DMS153 (cell line): ENCODE measurements at regions not wholly inside any gene's neighbourhood (a gene's known extent, or its start where the extent isn't known, plus 50 kb on each side); places are given as distances from the start of the nearest gene placed in this dataset.
"Not testable (repeated sequence)": the region's sequence is repeated elsewhere in the genome, so short reads cannot be mapped to it uniquely, and the experiment has no call there.

Source experiments
- DNase-seq: peaks from one replicate; lab custom pipeline; 2025; lab: John Stamatoyannopoulos, UW

DNA sequence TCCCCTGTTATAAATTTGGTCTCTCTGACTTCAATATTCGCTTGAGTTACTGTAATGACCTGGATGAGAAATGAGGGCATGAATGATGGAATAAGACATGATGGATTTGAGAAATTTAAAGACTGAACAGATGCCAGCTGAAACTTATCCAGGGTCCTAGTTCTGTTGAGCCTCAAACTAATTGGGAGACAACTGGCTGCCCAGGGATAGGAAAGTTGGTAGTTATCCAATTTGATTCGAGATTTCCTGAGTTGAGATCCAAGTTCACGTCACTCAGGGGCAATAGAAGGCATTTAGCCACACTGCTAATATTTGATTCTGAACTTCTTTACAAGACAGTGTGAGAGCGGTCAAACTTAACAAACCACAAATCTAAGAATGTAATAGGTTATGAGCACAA lies 159.0 kb upstream of the CXCL13 start:
- DNase-seq = no peak

- DNase-seq = no peak
Measured at GRCh38 chr4:77449171-77449570, 156.4 kb upstream of the CXCL13 start.

GRCh38 chr4:77450006-77450405 lies 155.6 kb upstream of the CXCL13 start:
- no peak for DNase-seq

DNA sequence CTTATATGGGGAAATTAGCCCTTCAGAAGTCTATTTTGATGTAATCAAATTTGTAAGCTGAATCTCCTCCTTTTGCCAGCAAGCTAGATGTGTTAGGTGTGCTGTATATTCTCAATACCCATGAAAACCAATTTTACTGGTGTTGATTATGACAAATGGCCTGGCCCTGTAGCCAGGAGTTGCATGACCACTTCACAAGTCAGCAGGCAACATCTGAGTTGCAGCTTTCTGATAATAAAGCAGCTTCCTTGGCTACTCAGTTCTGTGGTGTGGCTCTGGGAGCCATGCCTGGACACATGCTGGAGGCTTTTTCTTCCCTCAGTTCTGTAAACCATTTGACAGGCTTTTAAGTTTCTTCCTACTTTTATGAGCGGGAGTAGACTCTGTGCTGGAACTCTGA lies 154.1 kb upstream of the CXCL13 start:
- DNase-seq = no peak

DNA sequence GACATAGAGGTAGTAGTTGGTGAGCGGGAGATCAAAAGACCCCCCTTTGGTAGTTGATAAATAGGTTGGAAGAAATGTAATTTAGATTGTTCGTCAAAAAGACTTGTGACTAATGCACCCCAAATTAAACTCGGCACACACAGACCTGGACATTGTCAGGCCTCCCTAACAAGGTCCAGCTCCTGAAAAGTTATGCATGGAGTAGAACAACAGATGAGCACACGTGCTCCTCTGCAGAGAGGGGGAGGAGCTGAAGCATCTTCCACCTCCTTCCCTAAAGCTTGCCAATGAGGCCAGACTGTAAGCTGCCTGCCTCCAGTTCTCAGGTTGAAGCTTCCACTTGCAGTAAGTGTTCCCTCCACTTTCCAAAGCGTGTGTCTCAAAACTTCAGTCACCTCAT lies 153.5 kb upstream of the CXCL13 start:
- not testable (repeated sequence) for DNase-seq

DNA sequence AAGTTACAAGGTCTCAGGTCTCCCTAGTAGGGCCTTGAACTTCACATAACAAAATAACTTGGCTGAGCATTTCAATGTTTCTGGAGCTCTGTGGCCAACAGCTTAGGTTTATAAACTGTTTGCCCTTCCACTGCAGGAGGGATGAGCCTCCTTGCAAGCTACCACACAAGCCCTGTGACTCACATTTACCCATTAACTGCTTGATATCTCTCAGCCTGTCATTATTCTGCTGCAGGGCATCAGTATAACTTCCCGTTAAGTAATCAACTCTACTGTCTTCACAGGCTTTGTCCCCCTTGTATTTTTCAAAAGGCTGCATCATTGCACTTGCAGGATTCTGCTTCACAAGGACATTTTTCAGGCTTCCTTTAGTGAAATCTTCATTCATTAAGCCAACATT lies 151.7 kb upstream of the CXCL13 start:
- no peak for DNase-seq

GRCh38 chr4:77454858-77455257 lies 150.8 kb upstream of the CXCL13 start:
- DNase-seq = no peak

DNA sequence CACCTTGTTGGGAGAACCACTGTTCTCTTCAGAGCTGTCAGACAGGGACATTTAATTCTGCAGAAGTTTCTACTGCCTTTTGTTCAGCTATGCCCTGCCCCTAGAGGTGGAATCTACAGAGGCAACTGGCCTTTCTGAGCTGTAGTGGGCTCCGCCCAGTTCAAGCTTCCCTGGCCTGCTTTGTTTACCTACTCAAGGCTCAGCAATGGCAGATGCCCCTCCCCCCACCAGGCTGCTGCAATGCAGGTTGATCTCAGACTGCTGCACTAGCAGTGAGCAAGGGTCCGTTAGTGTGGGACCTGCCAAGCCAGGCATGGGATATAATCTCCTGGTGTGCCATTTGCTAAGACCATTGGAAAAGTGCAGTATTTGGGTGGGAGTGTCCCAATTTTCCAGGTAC lies 141.5 kb upstream of the CXCL13 start:
- not testable (repeated sequence) for DNase-seq

DNA sequence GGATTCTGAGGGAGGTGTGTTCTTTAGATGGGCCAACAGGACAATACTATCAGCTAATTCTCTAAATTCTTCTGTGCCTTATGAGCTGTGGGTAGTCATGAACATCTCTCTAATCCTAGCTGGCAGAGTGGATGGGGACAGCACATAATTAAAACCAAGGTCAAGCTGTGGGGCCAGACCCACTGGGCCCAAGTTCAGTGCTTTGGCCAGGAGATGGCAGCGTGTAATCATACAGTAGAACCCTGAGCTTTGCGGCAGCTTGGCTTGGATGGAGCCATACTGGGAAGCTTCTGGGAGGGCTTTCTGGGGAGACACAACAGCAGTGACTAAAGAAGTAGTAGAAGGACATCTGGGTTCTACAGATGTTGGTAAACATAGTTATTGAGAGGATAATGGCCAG lies 140.3 kb upstream of the CXCL13 start:
- DNase-seq = peak; percentile 13

DNA sequence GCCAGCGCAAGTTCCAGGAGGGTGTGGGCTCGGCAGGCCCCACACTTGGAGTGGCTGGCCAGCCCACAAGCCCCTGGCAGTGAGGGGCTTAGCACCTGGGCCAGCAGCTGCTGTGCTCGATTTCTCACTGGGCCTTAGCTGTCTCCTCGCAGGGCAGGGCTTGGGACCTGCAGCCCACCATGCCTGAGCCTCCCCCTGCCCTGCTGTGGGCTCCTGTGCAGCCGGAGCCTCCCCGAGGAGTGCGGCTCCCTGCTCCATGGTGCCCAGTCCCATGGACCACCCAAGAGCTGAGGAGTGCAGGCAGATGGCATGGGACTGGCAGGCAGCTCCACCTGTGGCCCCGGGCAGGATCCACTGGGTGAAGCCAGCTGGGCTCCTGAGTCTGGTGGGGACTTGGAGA lies 139.2 kb upstream of the CXCL13 start:
- DNase-seq = no peak

DNA sequence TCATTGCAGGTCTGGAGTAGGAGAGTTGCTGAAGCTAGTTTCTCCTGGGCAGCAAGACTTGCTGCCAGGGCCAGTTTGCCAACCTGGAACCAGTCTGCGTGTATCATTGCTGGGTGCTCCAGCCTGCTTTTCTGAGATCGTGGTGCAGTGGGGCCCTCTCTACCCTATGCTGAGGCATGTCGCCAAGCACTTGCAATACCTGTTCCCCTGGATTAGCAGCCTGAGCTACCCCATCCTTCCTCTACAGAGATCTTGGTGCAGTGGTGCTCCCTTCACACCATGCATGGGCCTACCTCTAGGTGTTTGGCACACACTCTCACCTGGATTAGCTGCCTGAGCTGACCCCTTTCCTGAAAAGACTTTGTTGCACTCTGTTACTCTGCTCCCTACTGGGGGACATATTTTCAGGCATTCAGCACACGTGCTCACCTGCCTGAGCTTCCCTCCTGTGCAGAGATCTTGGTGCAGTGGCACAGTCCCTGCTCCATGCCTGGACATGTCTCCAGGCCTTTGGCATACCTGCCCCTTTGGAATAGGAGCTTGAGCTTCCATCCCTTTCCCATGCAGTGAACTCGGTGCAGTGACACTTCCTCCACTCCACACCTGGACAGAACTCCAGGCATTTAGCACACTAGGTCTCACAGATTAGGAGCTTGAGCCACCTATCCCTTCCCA lies 133.7 kb upstream of the CXCL13 start:
- no peak for DNase-seq

GRCh38 chr4:77473509-77473908 lies 132.1 kb upstream of the CXCL13 start:
- no peak for DNase-seq

GRCh38 chr4:77481856-77482255 lies 123.8 kb upstream of the CXCL13 start:
- no peak for DNase-seq

- no peak for DNase-seq
Measured at GRCh38 chr4:77488882-77489281, 116.7 kb upstream of the CXCL13 start.

- no peak for DNase-seq
Measured at GRCh38 chr4:77493120-77493752, 112.4 kb upstream of the CXCL13 start.

- DNase-seq = no peak
Measured at GRCh38 chr4:77493829-77494551, 111.6 kb upstream of the CXCL13 start.

- no peak for DNase-seq
Measured at GRCh38 chr4:77496457-77496856, 109.2 kb upstream of the CXCL13 start.

DNA sequence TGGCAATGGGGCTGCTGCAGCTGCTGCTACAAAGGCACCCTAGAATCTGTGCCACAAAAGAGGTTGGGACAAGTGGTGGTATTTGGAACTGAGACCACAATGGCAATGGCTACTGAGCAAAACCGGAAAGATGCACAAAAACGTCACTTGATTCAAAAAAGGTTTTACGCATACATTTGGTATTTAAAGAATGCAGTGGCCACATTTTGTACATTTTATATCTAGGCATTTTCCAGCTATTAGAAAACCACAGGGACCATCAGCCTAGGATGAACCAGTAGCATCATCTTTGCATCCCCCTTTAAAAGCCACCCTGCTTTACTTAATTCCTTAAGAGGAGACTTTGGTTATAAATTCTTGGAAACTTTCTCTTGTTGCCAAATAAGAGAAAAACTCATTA lies 104.8 kb upstream of the CXCL13 start:
- no peak for DNase-seq

DNA sequence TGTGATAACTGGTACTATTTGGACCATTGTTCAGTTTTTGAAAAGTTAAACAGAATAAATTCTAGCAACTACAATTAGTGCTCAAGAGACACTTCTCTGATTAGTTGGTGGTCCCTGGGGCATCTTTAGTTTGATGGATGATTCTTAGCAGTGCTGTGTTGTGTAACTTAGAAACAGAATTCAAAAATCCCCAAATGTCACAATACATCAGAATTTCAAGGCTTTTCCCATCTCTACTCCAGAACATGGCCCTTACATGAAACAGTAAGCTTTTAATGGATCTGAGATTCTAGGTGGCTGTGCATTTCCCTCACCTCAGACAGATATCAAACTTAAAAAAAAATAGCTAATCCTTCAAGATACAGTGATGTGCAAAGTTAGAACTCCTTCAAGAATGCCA lies 104.4 kb upstream of the CXCL13 start:
- DNase-seq = no peak

- DNase-seq = no peak
Measured at GRCh38 chr4:77501851-77502250, 103.8 kb upstream of the CXCL13 start.

GRCh38 chr4:77504407-77504806 lies 101.2 kb upstream of the CXCL13 start:
- no peak for DNase-seq

DNA sequence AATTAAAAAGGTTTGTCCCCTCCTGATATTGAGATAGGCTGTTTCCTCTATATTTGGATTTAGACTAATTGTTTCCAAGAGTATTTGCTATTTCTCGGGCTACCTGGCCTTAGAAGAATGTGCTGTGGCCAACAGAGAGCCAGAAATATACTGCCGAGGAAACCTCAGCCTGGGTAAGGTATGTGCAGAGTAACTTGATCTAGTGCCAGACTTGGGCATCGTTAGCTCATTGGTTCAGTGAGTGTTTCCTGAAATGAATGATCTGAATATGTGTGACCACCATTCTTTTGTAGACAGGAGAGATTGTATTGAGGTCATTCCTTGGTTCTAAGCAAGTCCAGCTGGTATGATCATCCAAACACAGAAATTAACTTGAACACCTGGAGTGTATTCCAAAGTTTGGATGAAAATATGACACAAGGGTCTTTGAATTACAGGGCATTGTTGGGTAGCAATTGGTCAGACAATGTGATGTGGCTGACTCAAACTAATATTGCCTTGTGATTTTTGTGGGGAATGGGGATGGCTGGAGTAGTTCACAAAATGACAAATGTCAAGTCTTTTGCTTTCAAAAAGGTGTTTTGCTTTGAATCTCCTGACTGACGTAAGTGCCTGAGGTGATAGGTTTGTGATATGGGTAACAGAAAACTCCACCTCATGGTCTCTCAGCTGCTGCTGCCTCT lies 100.2 kb upstream of the CXCL13 start:
- no peak for DNase-seq

- no peak for DNase-seq
Measured at GRCh38 chr4:77505958-77506319, 99.7 kb upstream of the CXCL13 start.
